Activated CD8-positive, alpha-beta memory T cell treated with anti-CD3 and anti-CD28 coated beads for 36 hours (primary cell): ENCODE measurements at regions not wholly inside any gene's neighbourhood (a gene's known extent, or its start where the extent isn't known, plus 50 kb on each side); places are given as distances from the start of the nearest gene placed in this dataset.

Source experiments
- CTCF ChIA-PET: fragments of 350-600 bp; sonication (Branson Sonifier 250); formaldehyde crosslinking; loops from one replicate; lab custom pipeline; 2021; ENCODE audit warnings: antibody characterized with exemption; lab: Charles Lee
- POLR2A ChIA-PET: fragments of 350-600 bp; sonication (Branson Sonifier 250); formaldehyde crosslinking; loops from one replicate; lab custom pipeline; 2021; ENCODE audit warnings: antibody characterized with exemption; lab: Charles Lee

DNA sequence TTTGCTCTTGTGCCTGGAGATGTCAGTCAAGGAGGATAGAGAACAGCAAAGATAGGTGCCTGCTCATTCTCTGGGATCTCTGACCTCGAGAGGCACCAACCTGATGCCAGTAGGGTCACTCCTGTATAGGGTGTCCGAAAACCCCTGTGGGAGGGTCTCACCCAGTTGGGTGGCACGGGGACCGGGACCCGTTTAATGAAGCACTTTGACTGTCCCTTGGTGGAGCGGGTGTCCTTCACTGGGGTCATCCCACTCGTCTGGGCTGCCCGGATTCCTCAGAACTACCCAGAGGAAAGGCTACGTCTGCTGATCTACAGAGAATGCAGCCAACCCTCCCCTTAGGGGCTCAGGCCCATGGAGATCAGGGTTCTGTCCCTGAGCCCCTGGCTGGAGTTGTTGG lies 157.6 kb downstream of the CAPZA3 start:
- POLR2A ChIA-PET, result no interaction called here
- CTCF ChIA-PET, result no interaction called here

DNA sequence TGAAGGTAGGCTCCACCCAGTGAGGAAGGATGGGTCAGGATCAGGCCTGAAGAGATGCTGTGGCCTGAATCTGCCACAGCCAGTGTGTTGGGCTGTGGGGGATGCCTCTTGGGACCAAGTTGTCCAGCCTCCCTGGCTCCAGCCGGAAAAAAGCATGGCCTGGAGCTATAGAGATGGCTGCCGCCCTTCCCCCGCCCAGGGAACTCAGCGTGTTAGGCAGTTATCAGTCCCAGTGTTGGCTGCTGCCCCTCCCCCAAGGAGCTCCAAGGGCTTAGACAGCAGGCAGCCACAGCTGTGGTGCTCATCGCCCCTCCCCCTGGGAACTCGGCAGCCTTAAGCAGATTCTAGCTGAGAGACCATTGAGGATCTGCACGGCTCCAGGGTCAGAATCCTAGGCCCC lies 158.0 kb downstream of the CAPZA3 start:
- ChIA-PET CTCF (no interaction called here), POLR2A (no interaction called here)

DNA sequence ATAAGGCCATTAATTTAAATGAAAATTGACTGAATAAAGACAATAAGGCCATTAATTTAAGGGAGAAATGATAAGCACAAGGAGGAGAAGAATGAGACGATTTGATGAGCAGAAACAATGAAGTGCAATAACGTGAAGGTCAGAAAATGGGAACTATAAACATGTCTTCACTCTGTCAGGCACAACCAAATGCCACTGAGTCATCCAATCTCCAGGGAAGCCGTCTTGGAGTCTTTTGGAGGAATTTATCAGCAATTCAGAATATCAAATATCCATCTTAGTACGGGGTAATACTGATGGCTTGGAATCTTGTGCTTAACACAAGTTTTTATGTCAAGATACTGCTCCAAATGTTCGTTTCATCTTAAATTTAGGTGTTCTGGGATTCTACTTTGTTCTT lies 159.9 kb downstream of the CAPZA3 start:
- ChIA-PET POLR2A (no interaction called here), CTCF (no interaction called here)

DNA sequence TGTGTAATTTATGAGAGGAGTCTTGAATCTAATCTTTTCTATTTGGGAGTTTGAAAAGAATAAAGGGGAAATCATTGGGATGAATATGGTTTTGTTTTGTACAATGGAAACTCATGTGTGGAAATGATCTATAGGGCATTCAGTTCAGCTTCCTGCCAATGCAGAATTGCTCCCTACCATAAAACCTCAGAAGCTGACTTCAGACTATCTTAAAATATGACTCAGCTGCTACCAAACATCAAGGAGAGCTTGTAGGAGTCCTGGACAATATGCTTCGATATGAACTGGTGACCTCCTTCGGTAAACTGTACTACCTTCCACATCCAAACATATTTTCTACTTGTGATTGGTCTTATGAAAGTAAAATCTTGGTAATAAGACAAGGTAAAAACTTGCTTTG lies 160.6 kb downstream of the CAPZA3 start:
- POLR2A ChIA-PET, result no interaction called here
- CTCF ChIA-PET, result no interaction called here

DNA sequence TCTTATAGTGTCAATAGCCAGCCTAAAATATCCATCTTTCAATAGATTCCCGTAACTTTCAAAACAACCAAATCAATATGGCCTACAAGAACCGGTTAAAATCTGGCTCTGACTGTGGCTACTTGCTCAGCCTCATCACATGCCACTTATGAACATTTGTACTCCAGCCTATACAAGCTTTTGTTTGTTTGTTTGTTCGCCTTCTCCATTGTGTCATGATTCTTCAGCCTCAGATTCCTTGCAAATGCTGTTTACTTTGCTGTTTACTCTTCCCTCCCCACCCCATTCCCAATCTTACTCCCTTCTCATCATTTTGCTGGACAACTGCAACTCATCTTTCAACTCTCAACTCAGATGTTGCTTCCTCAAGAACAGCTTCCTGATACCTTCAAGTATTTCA lies 161.2 kb downstream of the CAPZA3 start:
- ChIA-PET POLR2A (no interaction called here), CTCF (no interaction called here)

DNA sequence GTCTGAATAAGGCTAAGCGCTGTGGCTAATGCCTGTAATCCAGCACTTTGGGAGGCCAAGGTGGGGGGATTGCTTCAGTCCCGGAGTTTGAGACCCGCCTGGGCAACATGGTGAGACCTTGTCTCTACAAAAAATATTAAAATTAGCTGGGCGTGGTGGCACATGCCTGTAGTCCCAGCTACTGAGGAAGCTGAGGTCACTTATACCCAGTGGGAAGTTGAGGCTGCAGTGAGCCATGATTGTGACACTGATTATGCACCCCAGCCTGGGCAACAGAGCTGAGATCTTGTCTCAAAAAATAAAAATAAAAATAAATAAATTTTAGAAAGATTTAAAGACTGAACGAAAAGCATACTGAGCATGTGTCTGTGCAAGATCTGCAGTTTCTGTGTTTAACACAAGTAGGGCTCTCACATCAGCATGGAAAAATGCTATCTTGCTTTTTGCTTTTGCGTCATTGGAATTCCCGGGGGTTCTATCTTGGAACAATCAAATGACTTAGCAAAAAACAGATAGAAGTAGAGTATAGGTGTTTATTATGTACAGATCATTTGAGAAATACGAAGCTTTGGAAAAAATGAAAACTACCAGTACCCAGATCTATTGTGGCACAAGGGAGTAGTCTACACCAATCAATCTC lies 161.9 kb downstream of the CAPZA3 start:
- ChIA-PET POLR2A (no interaction called here), CTCF (no interaction called here)

DNA sequence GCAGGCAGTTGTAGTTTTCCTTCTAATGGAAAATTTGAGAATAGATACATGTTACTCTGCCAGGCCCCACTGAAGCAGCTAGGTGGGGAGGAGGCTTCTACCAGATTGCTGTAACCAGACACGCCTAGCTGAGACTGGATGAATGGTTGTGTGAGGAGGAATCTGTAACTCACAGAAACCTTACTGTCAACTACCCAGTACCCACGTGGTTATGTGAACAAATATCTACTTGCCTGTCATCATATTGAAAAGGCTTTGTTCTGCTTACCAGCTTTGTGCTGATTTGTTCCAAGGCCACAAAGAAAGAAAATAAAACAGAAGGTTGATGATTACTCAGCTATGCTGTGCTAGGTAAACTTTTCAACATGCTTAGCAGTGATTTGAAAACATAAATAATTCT lies 167.2 kb downstream of the CAPZA3 start:
- ChIA-PET CTCF (no interaction called here), POLR2A (no interaction called here)

DNA sequence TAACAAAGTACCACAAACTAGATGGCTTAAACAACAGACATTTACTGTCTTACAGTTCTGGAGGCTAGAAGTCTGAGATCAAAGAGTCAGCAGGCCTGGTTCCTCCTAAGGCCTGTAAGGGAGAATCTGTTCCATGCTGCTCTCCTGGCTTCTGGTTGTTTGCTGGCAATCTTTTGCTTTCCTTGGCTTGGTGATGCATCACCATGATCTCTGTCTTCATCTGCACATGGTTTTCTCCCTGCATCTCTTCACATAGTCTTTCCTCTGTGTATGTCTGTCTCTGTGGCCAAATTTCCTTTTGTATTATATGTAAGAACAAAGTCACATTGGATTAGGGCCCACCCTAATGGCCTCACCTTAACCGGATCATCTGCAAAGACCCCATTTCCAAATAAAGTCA lies 168.5 kb downstream of the CAPZA3 start:
- ChIA-PET CTCF (no interaction called here), POLR2A (no interaction called here)

DNA sequence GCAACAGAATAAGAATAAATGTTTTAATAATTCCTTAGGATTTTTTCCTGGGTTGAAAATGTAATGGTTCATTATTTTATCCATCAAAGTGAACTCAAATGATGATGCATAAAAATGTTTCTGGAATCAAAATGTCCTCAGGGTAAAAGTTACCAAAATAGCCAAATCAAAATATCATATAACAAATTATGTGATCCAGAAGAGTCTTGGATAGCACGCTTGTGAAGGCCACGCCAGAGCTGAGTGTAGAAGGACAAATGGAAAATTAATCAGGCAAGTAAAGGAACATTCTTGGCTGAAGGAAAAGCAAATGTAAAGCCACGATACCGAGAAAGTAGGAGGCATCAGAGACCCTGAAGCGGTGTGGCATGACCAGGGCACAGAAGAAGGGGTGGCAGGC lies 169.2 kb downstream of the CAPZA3 start:
- ChIA-PET CTCF (no interaction called here), POLR2A (no interaction called here)

DNA sequence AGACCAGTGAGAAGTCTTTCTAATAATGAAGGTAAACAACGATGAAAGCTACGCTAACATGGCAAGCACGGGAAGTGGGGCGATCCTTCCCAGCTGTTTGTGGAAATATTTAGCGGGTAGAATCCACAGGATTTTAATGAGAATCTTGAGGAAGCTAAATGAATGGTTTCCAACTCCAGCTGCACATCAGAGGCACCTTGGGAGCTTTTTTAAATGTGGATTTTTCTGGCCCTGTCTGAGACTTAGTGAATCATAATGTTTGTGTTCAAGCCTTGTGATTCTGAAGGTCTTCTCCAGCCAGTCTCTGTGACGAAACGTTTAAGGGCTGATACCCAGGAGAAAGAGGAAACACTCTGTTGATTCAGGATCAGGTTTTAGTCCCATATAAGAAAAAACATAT lies 169.8 kb downstream of the CAPZA3 start:
- ChIA-PET CTCF (no interaction called here), POLR2A (no interaction called here)

DNA sequence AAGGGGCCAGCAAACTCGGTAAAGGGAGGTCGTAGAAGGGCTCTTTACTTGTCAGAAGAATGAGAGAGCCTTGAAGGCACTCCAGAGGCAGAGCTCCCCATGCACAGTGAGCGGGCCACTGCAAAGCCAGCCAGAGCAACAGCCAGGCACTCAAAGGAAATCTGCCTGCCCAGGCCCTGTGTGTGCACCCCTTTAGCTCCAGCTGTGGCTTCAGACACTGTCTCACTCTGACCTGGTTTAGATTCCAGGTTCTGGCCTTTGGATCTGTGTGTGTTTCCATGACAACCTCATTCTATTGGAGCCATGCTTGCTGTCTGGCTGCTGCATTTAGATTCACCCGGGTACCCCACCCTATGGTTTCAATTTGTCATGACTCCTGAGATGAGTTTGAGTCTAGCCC lies 170.3 kb downstream of the CAPZA3 start:
- ChIA-PET CTCF (no interaction called here), POLR2A (no interaction called here)

DNA sequence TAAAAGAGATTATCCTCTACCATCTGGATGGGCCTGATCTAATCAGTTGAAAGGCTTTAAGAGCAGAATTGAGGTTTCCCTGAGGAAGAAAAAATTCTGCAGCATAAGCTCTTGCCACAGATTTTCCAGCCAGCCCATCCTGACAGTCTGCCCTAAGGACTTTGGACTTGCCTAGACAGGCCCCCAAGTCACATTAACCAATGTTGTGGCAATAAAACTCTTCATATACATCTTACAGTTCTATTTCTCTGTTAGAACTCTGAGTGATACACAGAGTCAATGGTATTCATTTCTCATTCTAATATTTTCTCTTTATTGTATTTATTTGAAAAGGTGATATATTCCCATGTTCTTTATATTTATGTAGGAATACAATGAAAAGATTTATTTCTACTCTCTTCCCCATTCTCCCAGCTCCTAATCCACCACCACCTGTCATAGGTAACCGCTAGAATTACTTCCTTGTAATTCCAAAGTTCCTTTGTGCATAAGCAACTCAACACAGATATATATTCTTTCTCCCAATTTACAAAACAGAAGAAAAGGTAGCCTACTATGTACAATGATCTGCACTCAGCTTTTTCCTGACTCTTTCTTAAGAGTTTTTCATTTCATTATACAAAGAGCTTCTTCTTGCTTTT lies 182.1 kb downstream of the CAPZA3 start:
- ChIA-PET POLR2A (no interaction called here), CTCF (no interaction called here)

DNA sequence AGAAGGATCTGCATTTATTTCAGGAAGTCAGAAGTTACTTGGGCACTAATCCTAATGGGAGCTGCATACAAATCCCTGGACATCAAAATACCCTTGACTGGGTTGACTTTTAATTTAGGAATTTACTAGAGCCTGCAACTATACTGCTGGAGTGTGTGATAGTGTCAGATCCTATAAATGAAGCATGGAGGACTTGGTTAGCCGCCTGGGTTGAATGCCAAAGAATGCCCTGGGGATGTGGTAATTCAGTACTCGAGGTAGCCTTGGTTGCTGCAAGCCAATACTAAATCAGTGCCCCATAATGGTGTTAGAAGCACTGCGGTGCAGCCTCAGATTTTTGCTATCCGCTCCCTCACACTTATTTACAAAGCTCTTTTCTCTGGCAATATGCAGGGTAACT lies 184.9 kb downstream of the CAPZA3 start:
- ChIA-PET POLR2A (no interaction called here), CTCF (no interaction called here)

DNA sequence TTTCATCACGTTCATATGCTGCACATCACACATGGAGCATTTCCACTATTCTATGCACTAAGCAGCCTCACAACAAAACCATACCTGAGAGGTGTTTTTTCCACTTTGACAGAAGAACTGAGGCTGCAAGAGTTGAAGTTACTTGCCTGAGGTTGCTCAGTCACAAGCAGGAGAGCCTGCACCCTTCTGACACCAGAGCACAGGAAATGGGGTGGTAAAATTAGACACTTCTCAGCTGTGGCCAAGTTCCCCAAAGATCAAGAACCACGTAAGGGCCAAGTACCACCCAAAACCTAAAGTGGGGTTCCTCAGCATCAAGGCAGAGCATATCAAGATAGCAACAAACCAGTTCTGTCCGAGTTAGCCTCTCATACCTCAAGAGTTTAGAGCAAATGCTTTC lies 185.8 kb downstream of the CAPZA3 start:
- ChIA-PET POLR2A (no interaction called here), CTCF (no interaction called here)

DNA sequence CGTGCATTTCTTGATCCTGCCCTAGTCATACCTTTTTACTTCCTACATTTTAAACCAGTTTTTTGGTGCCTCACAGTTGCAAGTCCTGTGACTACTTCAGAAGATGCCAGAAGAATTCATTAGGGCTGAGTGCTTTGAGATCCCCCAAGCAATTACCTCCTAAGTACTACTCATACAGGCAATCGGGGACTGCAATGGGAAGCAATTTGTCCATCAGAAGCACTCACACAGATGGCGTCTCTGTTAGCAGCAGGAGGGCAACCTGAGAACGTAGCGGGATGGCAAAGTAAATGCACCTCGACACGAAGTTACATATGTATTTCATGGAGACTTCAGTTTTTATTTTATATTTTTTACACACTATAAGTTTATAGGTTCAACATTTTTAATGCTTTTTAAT lies 188.3 kb downstream of the CAPZA3 start:
- POLR2A ChIA-PET, result no interaction called here
- CTCF ChIA-PET, result no interaction called here

DNA sequence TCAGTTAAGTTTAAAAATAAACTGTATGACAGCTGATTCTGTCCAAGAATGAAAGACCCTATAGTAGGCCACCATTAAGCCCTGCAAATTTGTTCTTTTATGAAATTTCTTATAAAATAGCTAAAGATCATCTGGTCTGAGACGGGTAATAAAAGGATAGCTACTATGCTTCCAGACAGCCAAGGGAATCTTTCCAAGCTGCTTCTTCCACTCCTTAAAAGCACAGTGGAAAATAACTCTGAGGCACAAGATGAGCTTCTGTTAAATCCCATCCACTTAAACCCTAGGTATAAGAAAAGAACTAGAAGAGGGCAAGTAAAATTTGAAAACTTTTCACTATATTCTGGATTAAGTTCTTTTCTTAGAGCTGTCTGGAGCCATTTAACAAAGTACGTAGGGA lies 194.3 kb downstream of the CAPZA3 start:
- ChIA-PET POLR2A (no interaction called here), CTCF (no interaction called here)

DNA sequence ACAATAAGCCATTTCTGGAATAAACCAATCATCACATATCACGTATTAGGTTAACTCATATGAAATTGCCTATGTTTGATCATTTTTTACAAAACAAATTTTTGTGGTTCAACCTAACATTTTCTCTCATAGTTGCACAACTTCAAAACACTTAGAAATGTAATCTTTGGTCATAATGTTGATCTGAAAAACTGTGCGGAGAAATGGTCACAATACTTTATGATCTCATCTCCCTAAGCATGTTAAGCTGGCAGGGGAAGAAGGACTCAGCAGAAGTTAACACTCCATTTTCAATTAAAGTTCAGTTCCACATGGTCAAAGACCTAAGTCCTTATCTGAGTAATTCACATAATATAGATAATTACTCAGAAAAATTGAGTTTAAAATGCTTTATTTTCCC lies 194.8 kb downstream of the CAPZA3 start:
- ChIA-PET POLR2A (no interaction called here), CTCF (no interaction called here)

DNA sequence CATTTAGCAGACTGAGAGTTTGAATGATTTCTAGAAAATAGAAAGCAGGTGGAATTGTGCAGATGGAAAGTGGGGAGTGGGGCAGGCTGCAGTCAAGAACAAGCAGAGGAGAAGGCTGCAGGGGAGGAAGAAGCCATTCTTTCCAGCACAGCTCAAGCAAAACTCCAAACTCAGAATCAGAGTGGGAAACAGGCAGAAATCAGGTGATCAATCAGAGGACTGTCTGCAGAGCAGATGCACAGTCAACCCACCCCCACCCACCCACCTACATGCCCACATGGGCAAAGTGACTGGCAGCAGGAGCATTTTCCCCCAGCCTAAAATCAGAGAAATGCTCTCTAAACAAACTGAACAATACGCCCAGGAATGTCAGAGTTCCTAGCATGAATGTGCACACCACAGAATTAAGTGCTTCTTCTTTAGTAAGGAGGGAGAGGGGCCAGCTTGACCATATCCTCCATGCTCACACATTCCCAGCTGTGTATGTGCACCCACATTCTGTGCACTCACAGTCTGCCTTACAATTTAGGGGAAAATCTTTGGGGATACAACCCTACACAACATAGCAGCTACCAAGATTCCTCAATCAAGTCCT lies 194.1 kb upstream of the PLEKHA5 start:
- ChIA-PET POLR2A (no interaction called here), CTCF (no interaction called here)

DNA sequence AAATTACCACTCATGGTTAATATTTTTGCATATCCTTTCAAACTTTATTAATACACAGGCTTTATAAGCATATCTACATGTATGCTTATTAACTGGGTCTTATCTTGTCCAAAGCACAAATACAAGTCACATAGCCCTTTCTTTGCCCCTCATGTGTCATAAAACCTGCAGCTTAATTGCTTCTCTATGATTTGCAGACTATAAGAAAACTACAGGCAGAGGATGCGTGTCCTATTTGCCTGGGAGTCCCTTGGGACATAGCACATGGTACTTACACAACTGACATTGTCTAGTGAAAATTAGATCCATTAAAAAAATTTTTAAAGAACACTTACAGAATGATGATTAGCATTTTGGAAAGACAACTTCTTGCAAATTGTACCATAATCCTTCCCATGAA lies 190.5 kb upstream of the PLEKHA5 start:
- POLR2A ChIA-PET, result no interaction called here
- CTCF ChIA-PET, result no interaction called here

DNA sequence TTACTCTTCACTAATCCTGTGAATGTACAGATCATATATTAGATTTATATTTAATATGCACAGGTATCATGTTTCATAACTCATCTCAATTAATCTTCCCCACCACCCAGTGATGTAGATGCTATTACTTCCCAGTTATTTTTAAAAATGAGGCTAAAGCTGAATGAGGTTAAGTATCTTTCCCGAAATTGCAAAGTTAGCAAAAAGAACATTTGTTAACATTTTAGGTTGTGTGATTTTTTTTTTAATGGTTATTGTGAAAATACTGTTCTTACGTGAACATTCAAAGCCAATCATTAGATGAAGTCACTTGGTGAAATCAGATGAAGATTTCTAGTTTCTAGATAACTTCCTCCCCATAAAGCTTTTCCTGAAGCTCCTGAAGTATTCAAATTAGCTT lies 186.9 kb upstream of the PLEKHA5 start:
- POLR2A ChIA-PET, result no interaction called here
- CTCF ChIA-PET, result no interaction called here

DNA sequence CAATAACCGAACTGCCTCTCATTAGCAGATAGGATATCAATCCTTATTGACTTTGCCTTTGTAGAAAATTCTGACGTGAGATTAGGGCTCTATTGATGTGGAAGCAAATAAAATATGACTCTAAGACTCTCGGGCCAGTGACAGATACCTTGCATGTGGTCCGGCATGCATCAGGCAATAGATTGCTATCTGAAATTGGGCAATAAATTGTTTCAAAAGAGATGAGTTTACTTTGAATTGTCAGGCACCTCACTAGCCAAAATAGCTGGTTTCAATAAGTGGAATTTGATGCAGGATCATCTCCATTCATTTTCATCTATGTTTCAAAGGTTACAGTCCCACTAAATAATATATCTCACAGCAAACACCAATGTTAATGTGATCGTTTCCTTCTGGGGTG lies 186.3 kb upstream of the PLEKHA5 start:
- ChIA-PET POLR2A (no interaction called here), CTCF (no interaction called here)

DNA sequence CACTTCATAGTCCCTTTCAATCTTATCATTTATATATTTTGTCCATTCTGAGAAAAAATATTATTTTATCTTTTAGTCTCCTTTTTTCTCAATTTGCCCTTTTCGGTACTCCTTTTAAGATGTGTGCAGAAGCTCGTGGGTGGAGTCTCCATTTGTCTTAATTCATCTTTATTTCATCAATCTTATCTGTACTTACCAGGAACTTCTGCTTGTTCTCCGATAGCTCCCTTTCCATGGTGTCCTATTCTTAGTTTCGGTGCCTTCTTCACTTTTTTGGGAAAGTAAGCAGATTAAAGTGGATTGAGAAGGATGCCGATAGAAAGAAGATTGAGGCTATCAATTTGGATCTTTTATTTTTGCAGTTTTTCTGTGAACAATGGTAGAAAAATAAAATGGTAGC lies 183.4 kb upstream of the PLEKHA5 start:
- CTCF ChIA-PET, result no interaction called here
- POLR2A ChIA-PET, result no interaction called here
